Vagina (tissue), 2 donors: ENCODE measurements at regions not wholly inside any gene's neighbourhood (a gene's known extent, or its start where the extent isn't known, plus 50 kb on each side); places are given as distances from the start of the nearest gene placed in this dataset.

ENCODE experiments used
- DNase-seq, 2 donors: peaks; one replicate each; pipeline ENCODE4 v3.0.0-alpha.2; 2017; ENCODE audit errors: extremely low spot score in 2 of 2
- H3K27ac ChIP-seq: fragments of 200-600 bp; sonication (generic); one replicate; pipeline ENCODE4 v1.5.1; 2019
- H3K27me3 ChIP-seq: fragments of 200-600 bp; sonication (generic); one replicate; pipeline ENCODE4 v1.5.1; 2019
- H3K36me3 ChIP-seq, 2 donors: fragments of 200-600 bp; sonication (generic); one replicate each; pipeline ENCODE4 v1.5.1; 2017 to 2019
- H3K4me1 ChIP-seq: fragments of 200-600 bp; sonication (generic); one replicate; pipeline ENCODE4 v1.5.1; 2019
- H3K4me3 ChIP-seq, 2 donors: fragments of 200-600 bp; sonication (generic); 1 replicate in 1 of 2; 2 replicates in 1 of 2; pipeline ENCODE4 v1.5.1; 2016 to 2019
- H3K9me3 ChIP-seq: fragments of 200-600 bp; sonication (generic); one replicate; pipeline ENCODE4 v1.5.1; 2019
- POLR2A ChIP-seq, 2 donors: fragments of 450-650 bp; IDR thresholded peaks; one replicate each; pipeline ENCODE4 v1.6.1; 2017; ENCODE audit warnings: antibody characterized with exemption in 2 of 2, mild to moderate bottlenecking in 2 of 2, moderate library complexity in 2 of 2
- POLR2AphosphoS5 ChIP-seq, 2 donors: sonication (generic); formaldehyde crosslinking; IDR thresholded peaks; one replicate each; pipeline ENCODE4 v1.9.0; 2017; ENCODE audit warnings: antibody characterized with exemption in 2 of 2, mild to moderate bottlenecking in 2 of 2, low read depth in 1 of 2; ENCODE audit not compliant: insufficient read depth in 1 of 2
- intact Hi-C: fragments of 100-400 bp; cut with DNase I; formaldehyde crosslinking; loops from one replicate; pipeline ENCODE4 v1.15.1; 2023
- TF ChIP-seq, protein P1 (sequence below), 3 experiments: fragments of 450-650 bp in 2 of 3; fragments of 200-600 bp in 1 of 3; sonication (generic) in 1 of 3; IDR thresholded peaks; one replicate each; pipeline ENCODE4 v1.5.1; 2017 to 2019; ENCODE audit warnings: antibody characterized with exemption in 3 of 3, mild to moderate bottlenecking in 2 of 3, moderate library complexity in 2 of 3

DNA sequence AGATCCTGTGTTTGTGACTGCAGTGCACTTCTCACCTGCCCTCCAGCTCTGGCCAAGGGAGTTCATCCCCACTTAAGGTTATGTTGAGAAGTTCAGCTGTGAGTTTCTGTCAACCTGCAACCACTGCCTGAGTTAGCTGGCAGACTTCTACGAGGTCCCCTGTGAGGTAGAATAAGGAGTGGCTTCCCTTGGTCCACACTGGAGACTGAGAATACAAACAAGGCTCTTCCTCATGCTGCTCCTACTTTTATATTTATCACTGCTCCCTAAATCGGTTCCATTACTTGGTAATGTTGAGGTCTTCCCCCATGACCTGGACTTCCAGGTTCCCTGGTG, 353.2 kb upstream of the CWC22 start:
- no peak for TF ChIP-seq POLR2A (IDR thresholded peaks at IDR 0.05)
- TF ChIP-seq POLR2AphosphoS5 (IDR thresholded peaks at IDR 0.05; ENCODE audit: insufficient read depth in 1 of 2, low read depth in 1 of 2), result no peak
- TF ChIP-seq, protein P1, sequence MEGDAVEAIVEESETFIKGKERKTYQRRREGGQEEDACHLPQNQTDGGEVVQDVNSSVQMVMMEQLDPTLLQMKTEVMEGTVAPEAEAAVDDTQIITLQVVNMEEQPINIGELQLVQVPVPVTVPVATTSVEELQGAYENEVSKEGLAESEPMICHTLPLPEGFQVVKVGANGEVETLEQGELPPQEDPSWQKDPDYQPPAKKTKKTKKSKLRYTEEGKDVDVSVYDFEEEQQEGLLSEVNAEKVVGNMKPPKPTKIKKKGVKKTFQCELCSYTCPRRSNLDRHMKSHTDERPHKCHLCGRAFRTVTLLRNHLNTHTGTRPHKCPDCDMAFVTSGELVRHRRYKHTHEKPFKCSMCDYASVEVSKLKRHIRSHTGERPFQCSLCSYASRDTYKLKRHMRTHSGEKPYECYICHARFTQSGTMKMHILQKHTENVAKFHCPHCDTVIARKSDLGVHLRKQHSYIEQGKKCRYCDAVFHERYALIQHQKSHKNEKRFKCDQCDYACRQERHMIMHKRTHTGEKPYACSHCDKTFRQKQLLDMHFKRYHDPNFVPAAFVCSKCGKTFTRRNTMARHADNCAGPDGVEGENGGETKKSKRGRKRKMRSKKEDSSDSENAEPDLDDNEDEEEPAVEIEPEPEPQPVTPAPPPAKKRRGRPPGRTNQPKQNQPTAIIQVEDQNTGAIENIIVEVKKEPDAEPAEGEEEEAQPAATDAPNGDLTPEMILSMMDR (IDR thresholded peaks at IDR 0.05), result no peak
- H3K27ac ChIP-seq, result no peak overlapping the region
- DNase-seq, result no peak
- intact Hi-C loops, result no loop called here
- H3K9me3 ChIP-seq, result no peaks in the 10 kb centered on the region
- H3K4me1 ChIP-seq, result no peaks in the 10 kb centered on the region
- H3K36me3 ChIP-seq, result no peaks in the 10 kb centered on the region
- H3K4me3 ChIP-seq, result no peak overlapping the region
- no peaks in the 10 kb centered on the region for H3K27me3 ChIP-seq

DNA sequence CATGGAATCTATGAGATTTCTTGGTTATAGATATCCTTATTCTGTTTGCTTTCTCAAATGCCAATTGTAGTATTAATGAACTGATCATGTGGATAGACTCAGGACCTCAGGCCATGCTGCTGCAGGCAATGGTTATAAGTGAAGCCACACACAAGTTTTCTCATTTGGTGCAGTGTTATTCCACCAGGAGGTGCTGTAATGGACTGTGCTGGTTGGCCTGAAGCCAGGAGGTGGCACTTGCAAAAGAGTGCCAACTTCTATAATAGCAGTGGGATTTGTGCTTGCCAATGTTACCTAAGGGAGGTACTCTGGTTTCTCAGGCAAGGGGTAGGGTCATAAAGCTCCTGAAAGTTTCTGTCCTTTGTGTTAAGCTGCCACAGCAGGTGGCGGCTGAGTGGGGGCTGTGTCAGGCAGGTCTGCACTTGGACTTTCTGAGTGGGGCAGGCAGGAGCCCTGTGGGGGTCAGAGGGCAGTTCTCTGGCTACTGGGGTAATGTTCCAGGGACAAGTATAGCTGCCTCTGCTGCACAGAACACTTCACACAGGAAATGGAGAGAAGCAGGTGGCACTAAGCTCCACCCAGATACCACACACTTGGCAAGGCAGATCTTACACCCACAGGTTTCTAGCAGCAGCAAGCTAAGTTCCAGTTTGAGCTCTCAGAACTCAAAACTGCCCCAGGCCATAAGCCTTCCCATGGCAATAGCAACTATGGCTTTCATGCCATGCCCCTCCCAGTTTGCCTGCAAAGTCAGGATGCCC, 352.6 kb upstream of the CWC22 start:
- Histone ChIP-seq H3K27me3 (no peaks in the 10 kb centered on the region), H3K36me3 (no peaks in the 10 kb centered on the region), H3K4me3 (no peak overlapping the region), H3K27ac (no peak overlapping the region), H3K4me1 (no peaks in the 10 kb centered on the region), H3K9me3 (no peaks in the 10 kb centered on the region)
- DNase-seq, result no peak
- intact Hi-C loops, result no loop called here
- TF ChIP-seq POLR2AphosphoS5 (IDR thresholded peaks at IDR 0.05; ENCODE audit: insufficient read depth in 1 of 2, low read depth in 1 of 2), result no peak
- no peak for TF ChIP-seq POLR2A (IDR thresholded peaks at IDR 0.05)
- TF ChIP-seq, protein P1 (IDR thresholded peaks at IDR 0.05), result no peak

DNA sequence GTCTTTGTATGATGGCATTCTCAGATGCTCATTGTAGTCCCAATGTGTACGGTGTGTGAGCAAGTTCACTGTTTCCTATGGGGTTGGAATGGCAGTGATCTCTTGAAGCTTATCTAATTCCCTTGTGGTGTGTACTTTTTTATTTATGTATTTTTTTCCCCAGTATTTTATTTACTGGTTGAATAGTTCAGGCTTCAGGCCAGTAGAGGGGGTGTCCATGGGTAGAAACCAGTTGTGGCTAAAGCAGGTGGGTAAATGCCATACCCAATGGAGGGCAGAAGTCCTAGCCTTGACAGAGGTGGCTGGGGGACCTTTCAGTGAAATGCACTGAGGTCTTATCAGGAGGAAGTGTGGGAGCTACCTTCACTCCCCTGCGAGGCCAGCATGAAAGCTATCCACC, 351.4 kb upstream of the CWC22 start:
- Histone ChIP-seq H3K4me1 (no peaks in the 10 kb centered on the region), H3K36me3 (no peaks in the 10 kb centered on the region), H3K27ac (no peak overlapping the region), H3K4me3 (no peak overlapping the region), H3K9me3 (no peaks in the 10 kb centered on the region), H3K27me3 (no peaks in the 10 kb centered on the region)
- TF ChIP-seq POLR2A (IDR thresholded peaks at IDR 0.05) (no peak), POLR2AphosphoS5 (IDR thresholded peaks at IDR 0.05; ENCODE audit: insufficient read depth in 1 of 2, low read depth in 1 of 2) (no peak)
- TF ChIP-seq, protein P1 (IDR thresholded peaks at IDR 0.05), result no peak
- DNase-seq, result no peak
- intact Hi-C loops, result no loop called here

DNA sequence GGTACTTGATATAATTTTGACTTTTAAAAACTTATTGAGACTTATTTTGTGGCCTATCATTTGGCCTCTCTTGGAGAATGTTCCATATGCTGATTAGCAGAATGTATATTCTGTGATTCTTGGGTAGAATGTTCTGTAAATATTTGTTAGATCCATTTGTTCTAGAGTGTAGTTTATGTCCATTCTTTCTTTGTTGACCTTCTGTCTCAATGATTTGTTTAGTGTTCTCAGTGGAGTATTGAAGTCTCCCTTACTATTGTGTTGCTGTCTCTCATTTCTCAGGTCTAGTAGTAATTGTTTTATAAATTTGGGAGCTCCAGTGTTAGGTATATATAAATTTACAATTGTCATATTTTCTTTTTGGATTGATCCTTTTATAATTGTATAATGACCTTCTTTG, 349.6 kb upstream of the CWC22 start:
- Histone ChIP-seq H3K9me3 (no peaks in the 10 kb centered on the region), H3K4me3 (no peak overlapping the region), H3K4me1 (no peaks in the 10 kb centered on the region), H3K27me3 (no peaks in the 10 kb centered on the region), H3K27ac (no peak overlapping the region), H3K36me3 (no peaks in the 10 kb centered on the region)
- no peak for DNase-seq
- TF ChIP-seq, protein P1 (IDR thresholded peaks at IDR 0.05), result no peak
- TF ChIP-seq POLR2AphosphoS5 (IDR thresholded peaks at IDR 0.05; ENCODE audit: insufficient read depth in 1 of 2, low read depth in 1 of 2) (no peak), POLR2A (IDR thresholded peaks at IDR 0.05) (no peak)
- intact Hi-C loops, result no loop called here

DNA sequence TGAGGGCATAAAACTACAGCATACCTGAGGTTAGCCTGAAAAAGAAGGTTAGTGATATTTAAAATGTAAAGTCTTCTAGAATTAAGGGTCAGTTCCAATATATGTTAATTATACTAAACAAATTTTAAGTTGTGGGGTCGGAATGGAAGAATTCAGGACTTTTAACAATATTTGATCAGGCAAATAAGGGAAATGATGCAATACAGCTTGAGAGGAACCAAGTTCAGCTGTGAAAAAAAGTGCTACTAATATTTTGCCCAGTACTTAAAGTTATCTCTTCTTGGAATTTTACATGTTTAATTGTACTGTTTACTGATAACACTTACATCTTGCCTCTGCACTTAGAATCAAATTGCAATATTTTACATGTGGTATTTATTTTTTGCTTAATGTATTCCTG, 345.5 kb upstream of the CWC22 start:
- Histone ChIP-seq H3K36me3 (no peaks in the 10 kb centered on the region), H3K9me3 (no peaks in the 10 kb centered on the region), H3K4me3 (no peak overlapping the region), H3K27me3 (no peaks in the 10 kb centered on the region), H3K27ac (no peak overlapping the region), H3K4me1 (no peaks in the 10 kb centered on the region)
- no peak for DNase-seq
- intact Hi-C loops, result no loop called here
- TF ChIP-seq, protein P1 (IDR thresholded peaks at IDR 0.05), result no peak
- TF ChIP-seq POLR2AphosphoS5 (IDR thresholded peaks at IDR 0.05; ENCODE audit: insufficient read depth in 1 of 2, low read depth in 1 of 2) (no peak), POLR2A (IDR thresholded peaks at IDR 0.05) (no peak)
